RPMI7951 (cell line): ENCODE measurements at regions not wholly inside any gene's neighbourhood (a gene's known extent, or its start where the extent isn't known, plus 50 kb on each side); places are given as distances from the start of the nearest gene placed in this dataset.
"Not testable (repeated sequence)": the region's sequence is repeated elsewhere in the genome, so short reads cannot be mapped to it uniquely, and the experiment has no call there.

Experiments used
- DNase-seq: peaks from one replicate; pipeline ENCODE4 v3.0.0-alpha.2; 2012; ENCODE audit warnings: low read depth

DNA sequence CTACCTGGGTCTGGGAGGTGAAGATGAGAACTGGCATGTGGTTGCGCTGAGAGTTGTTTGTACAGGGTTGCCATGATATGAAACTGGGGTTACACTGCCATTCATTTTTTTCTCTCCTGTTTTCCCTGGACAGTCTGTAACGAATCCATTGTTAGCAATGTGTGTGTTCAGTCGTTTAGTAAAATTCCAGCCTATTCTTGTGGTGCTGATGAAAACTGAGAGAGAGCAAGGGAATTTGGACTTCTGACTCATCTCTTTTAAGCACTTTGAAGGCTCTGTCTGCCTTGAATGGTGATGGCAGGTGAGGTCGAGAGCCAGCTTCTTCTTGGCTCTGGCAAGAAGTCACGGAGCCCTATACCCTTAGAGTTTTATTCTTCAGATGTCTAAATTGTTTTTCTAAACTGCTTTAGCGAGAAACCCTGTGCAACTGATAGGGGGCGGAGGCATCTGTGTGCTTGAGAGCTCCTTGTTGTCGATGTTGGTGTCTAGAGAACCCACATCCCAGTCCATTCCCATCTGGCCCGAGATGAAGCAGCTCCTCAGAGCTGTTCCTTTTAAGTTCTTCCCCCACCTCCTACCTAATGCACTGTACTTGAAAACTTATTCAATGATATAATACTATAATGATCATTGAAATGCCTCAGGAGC, 204.4 kb downstream of the TMX1 start:
- DNase-seq, result peak; percentile 53

- DNase-seq, result peak; percentile 57
Observed at GRCh38 chr14:51445001-51445390, 204.9 kb downstream of the TMX1 start.

- no peak for DNase-seq
Observed at GRCh38 chr14:51446771-51447170, 204.9 kb upstream of the FRMD6 start.

DNA sequence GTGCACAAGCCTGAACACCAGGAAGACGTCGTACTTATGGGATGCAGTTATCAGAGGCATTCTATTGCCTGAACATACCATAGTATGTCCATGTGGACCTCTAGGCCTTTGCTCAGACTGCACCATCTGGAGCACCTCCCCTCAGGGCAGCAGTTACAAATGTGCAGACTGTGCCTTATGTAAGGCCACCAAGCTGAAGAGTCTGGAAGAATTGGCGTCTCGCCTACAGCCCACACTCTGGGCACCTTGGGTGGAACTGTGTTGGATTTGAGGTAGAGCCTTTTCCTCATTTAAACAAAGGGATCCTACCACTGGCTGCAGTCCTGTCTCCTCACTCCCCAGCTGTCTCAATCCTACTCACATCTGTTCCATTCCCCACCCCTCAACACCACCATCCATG, 204.3 kb upstream of the FRMD6 start:
- DNase-seq, result peak; percentile 33

DNA sequence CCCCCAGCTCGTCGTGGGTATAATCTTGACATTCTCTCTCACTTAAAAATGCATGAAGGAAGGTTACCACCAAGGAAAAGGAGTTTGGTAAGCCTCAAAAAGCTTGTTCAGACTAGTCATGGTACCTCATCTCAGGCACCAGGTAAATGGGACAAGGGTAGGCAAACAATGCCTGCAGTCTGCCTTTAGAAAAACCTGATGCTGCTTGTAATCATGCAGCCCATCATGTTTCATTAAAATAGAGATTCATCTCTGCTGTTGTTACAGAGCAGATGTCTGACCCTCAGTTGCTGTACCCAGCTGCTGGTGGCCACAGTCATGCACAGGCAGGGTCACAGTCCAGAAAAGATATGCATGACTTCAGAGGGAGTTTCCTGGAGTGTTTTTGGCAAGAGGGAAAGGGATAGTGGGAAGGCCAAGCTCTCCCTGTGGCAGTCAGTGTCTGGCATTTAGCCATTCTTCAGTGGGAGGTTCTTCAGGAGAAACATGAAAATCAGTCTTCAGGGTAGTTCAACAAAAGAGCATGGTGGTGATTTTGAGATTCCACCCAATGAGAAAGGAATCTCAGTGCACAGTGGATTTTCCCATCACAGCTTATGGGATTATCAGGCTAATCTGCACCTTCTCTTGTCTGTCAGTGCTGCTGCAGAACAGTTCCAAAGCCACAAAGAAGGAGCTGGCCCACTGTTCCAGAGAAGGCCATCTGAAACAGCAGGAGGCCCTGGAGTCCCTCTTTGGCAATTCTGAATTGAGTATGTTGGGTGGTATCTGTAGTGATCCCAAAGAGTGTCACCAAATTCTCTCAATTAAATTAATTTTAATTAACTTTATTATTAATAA, 202.7 kb upstream of the FRMD6 start:
- DNase-seq, result peak; percentile 97

DNA sequence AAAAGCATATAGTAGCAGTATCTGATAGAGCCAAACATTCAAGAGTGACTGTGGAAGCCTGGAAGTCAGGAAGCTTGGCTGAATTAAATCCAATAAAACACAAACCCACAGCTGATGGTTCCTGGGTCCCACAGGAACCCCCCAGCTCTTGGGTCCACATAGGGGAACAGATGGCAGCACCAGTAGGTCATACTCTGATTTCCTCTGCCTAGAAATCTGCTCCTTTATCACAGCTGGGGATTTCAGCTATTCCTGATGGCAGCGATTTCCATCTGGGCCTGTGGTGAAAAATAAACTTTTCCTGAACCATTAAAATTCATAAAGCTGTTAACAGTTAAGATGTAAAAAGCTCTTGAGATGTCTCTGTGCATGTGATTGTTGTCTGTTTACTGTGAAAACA, 202.0 kb upstream of the FRMD6 start:
- DNase-seq, result no peak

- DNase-seq, result peak; percentile 42
Observed at GRCh38 chr14:51451561-51451960, 200.1 kb upstream of the FRMD6 start.

DNA sequence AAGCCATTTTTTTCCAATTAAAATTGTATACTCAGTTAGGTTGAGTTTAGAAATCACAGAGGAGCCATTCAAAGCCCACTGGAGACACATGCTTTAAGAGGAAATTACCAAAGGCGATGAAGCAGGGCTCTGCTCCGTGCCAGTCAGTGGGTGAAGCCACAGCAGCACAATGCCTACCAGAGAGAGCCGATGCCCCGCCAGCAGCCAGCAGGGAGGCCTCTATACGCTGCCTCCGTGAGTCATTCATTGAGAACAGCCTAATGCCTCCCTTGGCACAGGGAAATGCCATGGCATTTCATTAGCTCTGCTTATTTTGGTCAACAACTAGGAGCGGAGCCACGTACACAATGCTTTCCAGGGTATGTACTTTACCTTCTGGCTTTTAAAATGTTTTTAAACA, 197.8 kb upstream of the FRMD6 start:
- peak; percentile 73 for DNase-seq

- DNase-seq, result peak; percentile 68
Observed at GRCh38 chr14:51454351-51454750, 197.4 kb upstream of the FRMD6 start.

DNA sequence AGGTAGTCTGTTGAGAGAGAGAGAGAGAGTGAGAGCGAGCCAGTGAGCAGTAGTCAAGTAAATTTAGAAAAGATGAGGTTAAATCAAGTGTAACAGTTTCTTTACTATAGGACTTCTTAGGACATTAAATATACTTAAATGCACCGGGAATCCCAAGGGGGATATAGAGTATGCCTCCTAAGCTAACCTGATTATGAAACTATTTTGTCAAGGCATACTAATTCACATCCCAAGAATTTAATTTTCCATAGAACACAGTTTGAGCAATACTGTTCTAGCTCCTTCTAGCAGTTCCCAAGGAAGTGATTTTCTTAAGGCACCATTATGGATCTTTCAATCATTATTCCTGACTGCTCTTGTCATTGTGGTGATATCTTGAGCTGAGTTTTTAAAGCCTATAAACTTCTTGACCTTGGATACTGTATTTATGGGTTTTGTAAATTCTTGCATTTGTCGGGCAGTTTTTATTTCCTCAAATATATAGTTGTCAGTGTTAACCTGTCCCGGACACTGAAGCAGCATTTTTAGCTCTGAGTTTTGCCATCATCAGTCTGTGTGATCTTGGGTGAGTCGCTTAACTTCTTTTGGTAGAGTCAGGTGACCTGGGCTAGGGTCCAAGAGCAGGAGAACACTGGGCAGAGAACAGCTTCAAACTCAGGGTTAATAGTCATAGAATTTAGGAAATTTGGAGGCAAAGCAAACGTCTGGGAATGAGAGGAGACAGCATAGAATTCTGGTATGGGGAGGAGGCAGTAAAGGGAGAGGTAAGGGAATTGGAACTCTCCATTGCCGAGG, 196.5 kb upstream of the FRMD6 start:
- no peak for DNase-seq

DNA sequence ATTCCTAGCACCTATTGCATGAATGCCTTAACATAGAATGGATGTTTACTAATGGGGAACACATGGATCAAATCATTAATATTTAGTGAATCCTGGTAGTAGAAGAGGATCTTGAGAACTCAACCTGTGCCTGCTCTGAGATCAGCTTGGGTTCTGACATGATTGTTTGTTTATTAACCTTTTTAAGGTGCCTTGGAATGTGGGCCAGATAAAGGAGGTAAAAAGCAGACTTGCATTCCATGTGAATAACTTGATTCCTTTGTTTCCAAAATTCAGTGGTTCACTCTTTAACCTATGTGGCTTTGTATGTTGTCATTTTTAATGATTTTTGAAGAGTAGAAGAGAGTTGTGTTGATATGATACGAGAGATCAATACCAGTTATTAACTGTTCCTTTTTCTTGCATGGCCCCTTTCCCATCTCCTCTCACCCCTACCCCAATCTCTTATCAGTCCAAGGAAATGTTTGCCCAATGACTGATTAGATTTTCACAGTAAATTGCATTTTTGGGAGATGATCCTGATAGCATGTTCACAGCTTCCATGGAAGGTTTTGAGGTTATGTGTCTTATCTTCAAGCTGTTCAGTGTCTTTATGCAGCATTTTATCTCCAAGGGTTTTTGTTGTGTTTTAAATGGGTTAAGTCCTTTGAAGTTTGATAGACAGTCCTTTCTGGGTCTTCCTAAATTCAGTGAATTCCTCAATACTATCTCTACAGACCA, 193.7 kb upstream of the FRMD6 start:
- DNase-seq, result no peak

GRCh38 chr14:51458563-51458955, 193.2 kb upstream of the FRMD6 start:
- peak; percentile 76 for DNase-seq

DNA sequence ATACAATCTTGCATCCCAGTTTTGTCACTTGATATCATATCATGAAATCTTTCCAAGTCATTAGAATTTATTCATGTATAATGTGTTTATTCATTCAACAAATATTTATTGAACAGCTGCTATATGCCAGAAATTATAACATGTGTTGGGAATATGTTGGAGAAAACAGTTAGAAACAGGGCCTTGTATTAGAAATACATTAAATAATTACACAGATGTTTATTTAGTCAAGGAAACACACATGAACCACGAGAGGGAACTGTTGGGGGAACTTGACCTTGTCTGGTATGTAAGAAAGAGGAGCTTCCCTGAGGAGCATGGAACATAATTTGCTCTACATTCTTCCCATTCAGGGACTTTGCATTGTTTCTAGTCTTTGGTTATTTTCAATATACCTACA, 191.7 kb upstream of the FRMD6 start:
- no peak for DNase-seq

- no peak for DNase-seq
Observed at GRCh38 chr14:51462182-51462581, 189.5 kb upstream of the FRMD6 start.

DNA sequence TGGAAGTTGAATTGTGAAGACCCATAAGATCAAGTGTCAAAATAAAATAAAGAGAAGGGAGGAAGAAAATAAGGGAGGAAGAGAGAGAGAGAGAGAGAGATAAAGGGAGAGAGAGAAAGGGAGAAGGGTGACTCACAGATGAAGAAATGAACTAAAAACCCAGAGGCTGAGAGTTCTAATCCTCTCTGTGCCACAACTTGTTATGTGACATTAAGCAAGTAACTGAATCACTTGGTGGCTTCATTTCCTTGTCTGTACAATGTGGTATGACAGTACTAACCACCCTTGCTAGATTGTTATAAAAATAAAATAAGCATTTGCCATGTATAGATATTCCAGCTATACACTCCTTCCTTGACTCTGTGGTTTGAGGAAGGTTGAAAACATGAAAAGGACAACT, 189.0 kb upstream of the FRMD6 start:
- DNase-seq, result no peak

DNA sequence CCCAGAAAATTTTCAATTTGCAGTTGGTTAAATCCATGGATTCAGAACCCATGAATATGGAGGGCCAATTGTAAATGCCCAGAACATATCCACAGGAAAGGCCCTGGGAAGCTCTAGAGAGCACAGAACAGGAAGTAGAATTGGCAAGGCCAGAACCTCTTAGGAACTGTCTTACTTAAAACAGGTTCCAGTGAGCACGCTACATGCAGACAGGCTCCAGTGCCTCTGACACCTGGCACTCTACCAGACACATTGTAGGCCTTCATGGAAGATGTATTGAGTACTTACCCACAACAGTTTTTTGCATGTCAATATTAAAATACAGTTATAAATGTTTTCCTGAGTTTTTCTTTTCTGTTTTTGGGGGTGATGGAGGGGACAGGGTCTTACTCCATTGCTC, 188.2 kb upstream of the FRMD6 start:
- no peak for DNase-seq

- DNase-seq, result no peak
Observed at GRCh38 chr14:51464411-51464810, 187.3 kb upstream of the FRMD6 start.

DNA sequence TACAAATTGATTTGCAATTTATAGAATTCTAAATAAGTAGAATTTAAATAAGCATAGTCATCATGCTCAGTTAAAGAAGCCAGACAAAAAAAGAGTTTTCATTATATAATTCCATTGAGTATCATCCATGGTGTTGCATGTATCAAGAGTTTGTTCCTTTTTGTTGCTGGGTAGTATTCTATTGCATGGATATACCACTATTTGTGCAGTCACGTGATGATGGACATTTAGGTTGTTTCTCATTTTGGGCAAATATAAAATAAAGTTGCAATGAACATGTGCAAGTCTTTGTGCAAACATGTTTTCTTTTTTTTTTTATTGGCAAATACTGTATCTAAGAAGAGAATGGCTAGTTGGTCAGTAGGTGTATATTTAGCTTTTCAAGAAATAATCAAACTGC, 186.2 kb upstream of the FRMD6 start:
- no peak for DNase-seq

DNA sequence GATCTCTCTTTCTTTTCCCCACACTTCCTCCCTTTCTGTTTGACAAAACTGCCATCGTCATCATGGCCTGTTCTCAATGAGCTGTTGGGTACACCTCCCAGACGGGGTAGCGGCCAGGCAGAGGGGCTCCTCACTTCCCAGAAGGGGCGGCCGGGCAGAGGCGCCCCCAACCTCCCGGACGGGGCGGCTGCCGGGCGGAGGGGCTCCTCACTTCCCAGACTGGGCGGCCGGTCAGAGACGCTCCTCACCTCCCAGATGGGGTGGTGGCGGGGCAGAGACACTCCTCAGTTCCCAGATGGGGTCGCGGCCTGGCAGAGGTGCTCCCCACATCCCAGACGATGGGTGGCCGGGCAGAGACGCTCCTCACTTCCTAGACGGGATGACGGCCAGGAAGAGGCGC, 184.3 kb upstream of the FRMD6 start:
- not testable (repeated sequence) for DNase-seq

DNA sequence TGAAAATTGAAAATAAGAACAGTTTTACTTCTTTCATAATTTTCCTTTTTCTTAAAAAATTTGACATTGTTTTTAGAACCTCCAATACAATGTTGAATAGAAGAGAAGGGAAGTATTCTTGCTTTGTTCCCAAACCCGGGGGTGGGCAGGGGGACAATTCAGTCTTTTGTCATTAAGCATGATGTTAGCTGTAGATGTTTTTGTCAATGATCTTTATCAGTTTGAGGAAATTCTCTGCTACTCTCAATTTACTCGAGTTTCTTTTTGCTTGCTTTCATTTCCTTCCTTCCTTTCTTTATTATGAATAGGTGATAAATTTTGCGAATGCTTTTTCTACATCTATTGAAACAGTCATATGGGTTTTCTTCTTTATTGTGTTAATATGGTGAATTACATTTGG, 183.2 kb upstream of the FRMD6 start:
- no peak for DNase-seq

DNA sequence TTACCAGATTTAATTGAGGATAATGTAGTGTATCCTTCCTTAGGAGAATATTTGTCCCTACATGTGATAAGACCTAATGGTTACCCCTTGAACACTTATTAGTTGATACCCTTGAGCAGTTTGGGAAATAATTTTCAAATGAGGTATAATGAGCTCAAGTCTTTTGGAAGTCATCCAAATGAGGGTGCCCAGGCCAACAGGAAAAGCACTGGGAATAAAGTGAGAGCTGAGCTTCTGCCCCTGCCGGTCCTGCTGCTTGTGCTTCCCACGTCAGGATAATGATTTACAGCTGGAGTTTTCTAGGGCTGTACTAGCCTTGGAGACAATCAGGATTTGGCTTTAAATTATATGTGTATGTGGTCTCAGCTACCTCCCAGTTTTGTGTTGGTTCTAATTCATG, 178.8 kb upstream of the FRMD6 start:
- peak; percentile 71 for DNase-seq

DNA sequence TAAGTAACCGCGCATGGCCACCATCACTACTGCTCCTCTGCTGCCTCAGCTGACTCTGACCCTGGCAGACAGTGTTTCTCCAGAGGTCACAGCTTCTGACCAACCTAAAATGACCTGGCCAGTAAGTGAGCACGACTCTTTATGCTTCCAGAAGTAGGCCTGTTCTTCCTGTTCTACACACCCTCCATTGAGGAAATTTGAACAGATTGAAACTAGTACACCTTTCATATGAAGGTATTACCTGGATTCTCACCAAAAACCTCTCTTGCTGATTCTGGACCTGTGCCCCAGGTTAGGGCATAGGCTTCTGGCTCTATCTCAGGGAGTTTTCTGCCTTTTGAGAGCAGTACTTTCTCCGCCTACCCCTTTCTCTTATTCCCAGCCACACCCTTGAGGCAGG, 178.4 kb upstream of the FRMD6 start:
- DNase-seq, result no peak
